HG03571 (cell line): ENCODE measurements at regions not wholly inside any gene's neighbourhood (a gene's known extent, or its start where the extent isn't known, plus 50 kb on each side); places are given as distances from the start of the nearest gene placed in this dataset.

Experiments
- ATAC-seq: cut with Tn5 transposase; IDR thresholded peaks from one replicate; pipeline ENCODE4 v1.9.1; 2021; ENCODE audit not compliant: unreplicated experiment

- no peak for ATAC-seq
These were observed 225.9 kb downstream of the TTLL7 start for GRCh38 chr1:83773059-83773458.

- no peak for ATAC-seq
These were observed 228.6 kb downstream of the TTLL7 start for GRCh38 chr1:83770319-83770661.

GRCh38 chr1:83769594-83770318 lies 229.2 kb downstream of the TTLL7 start:
- no peak for ATAC-seq

GRCh38 chr1:83769072-83769471 lies 229.9 kb downstream of the TTLL7 start:
- no peak for ATAC-seq

GRCh38 chr1:83766241-83766691 lies 232.7 kb downstream of the TTLL7 start:
- ATAC-seq = no peak

- ATAC-seq = no peak
These were observed 233.8 kb downstream of the TTLL7 start for GRCh38 chr1:83765125-83765524.

GRCh38 chr1:83764209-83764608 lies 234.7 kb downstream of the TTLL7 start:
- no peak for ATAC-seq

GRCh38 chr1:83763361-83764095 lies 235.4 kb downstream of the TTLL7 start:
- no peak for ATAC-seq

- ATAC-seq = no peak
These were observed 236.5 kb downstream of the TTLL7 start for GRCh38 chr1:83762416-83762815.

GRCh38 chr1:83762039-83762365 lies 236.9 kb downstream of the TTLL7 start:
- ATAC-seq = no peak

GRCh38 chr1:83761167-83762038 lies 237.5 kb downstream of the TTLL7 start:
- peak; percentile 97 for ATAC-seq

- ATAC-seq = no peak
These were observed 238.5 kb downstream of the TTLL7 start for GRCh38 chr1:83760226-83761021.

GRCh38 chr1:83756984-83757717 lies 241.8 kb downstream of the TTLL7 start:
- ATAC-seq = no peak

GRCh38 chr1:83751602-83752001 lies 247.3 kb downstream of the TTLL7 start:
- no peak for ATAC-seq

GRCh38 chr1:83750201-83750600 lies 248.7 kb downstream of the TTLL7 start:
- no peak for ATAC-seq

- no peak for ATAC-seq
These were observed 251.0 kb downstream of the TTLL7 start for GRCh38 chr1:83747853-83748482.

- ATAC-seq = peak; percentile 68
These were observed 252.7 kb downstream of the TTLL7 start for GRCh38 chr1:83746234-83746633.

- ATAC-seq = no peak
These were observed 256.5 kb downstream of the TTLL7 start for GRCh38 chr1:83742446-83742845.

- no peak for ATAC-seq
These were observed 257.2 kb downstream of the TTLL7 start for GRCh38 chr1:83741770-83742169.

GRCh38 chr1:83741348-83741747 lies 257.6 kb downstream of the TTLL7 start:
- ATAC-seq = no peak
